AG04450 (cell line): ENCODE measurements at regions not wholly inside any gene's neighbourhood (a gene's known extent, or its start where the extent isn't known, plus 50 kb on each side); places are given as distances from the start of the nearest gene placed in this dataset.

ENCODE experiments used
- CTCF ChIA-PET: fragments of 300-600, 350-600 bp; formaldehyde crosslinking; extraction: SDS; loops from one replicate; lab custom pipeline; 2022; ENCODE audit warnings: antibody characterized with exemption, inconsistent platforms; lab: Charles Lee
- POLR2A ChIA-PET: fragments of 350-600 bp; formaldehyde crosslinking; extraction: SDS; loops from one replicate; lab custom pipeline; 2021; ENCODE audit warnings: antibody characterized with exemption, inconsistent platforms; lab: Yijun Ruan, JAX
- DNase-seq: peaks from one replicate; pipeline ENCODE4 v3.0.0-alpha.2; 2011; ENCODE audit warnings: low read depth, low spot score
- H3K27ac ChIP-seq: one replicate; pipeline ENCODE4 v1.5.1; 2012; ENCODE audit warnings: low read depth, low read length, control low read depth
- H3K27me3 ChIP-seq: one replicate; pipeline ENCODE4 v1.6.0; 2012; ENCODE audit warnings: low read length; ENCODE audit not compliant: control insufficient read depth, insufficient read depth
- H3K4me3 ChIP-seq: 2 replicates; pipeline ENCODE4 v1.5.1; 2011; ENCODE audit warnings: mild to moderate bottlenecking, low read depth, low read length, control low read depth
- H3K9me3 ChIP-seq: 2 replicates; pipeline ENCODE4 v1.5.1; 2012; ENCODE audit warnings: low read length; ENCODE audit not compliant: control insufficient read depth, insufficient read depth
- CTCF ChIP-seq: IDR thresholded peaks from 2 replicates; pipeline ENCODE4 v1.5.1; 2011; ENCODE audit warnings: low read depth, low read length, control low read depth, inconsistent platforms

GRCh38 chr7:156141941-156142340 lies 329.7 kb upstream of the SHH start:
- POLR2A ChIA-PET: no interaction called here
- DNase-seq: no peak
- CTCF ChIA-PET: no interaction called here
- Histone ChIP-seq H3K4me3 (no peak overlapping the region), H3K9me3 (peaks cover 35% of the 10 kb centered on the region), H3K27me3 (no peaks in the 10 kb centered on the region), H3K27ac (no peak overlapping the region)
- TF ChIP-seq CTCF: no peak

- no peak overlapping the region for H3K27ac ChIP-seq
- H3K9me3 ChIP-seq: peaks cover 34% of the 10 kb centered on the region
- no peak overlapping the region for H3K4me3 ChIP-seq
- ChIA-PET POLR2A (no interaction called here), CTCF (no interaction called here)
- no peaks in the 10 kb centered on the region for H3K27me3 ChIP-seq
- TF ChIP-seq CTCF: no peak
- no peak for DNase-seq
Measured at GRCh38 chr7:156140896-156141295, 328.6 kb upstream of the SHH start.

- H3K4me3 ChIP-seq: no peak overlapping the region
- CTCF ChIA-PET: no interaction called here
- POLR2A ChIA-PET: no interaction called here
- no peak for TF ChIP-seq CTCF
- H3K27ac ChIP-seq: no peak overlapping the region
- peaks cover 34% of the 10 kb centered on the region for H3K9me3 ChIP-seq
- DNase-seq: no peak
- no peaks in the 10 kb centered on the region for H3K27me3 ChIP-seq
Measured at GRCh38 chr7:156140447-156140846, 328.2 kb upstream of the SHH start.

- no peak for TF ChIP-seq CTCF
- CTCF ChIA-PET: no interaction called here
- Histone ChIP-seq H3K9me3 (peaks cover 34% of the 10 kb centered on the region), H3K4me3 (no peak overlapping the region), H3K27ac (no peak overlapping the region), H3K27me3 (no peaks in the 10 kb centered on the region)
- no peak for DNase-seq
- POLR2A ChIA-PET: no interaction called here
Measured at GRCh38 chr7:156139633-156140032, 327.4 kb upstream of the SHH start.

- H3K27ac ChIP-seq: no peak overlapping the region
- POLR2A ChIA-PET: no interaction called here
- H3K9me3 ChIP-seq: peaks cover 31% of the 10 kb centered on the region
- no peak overlapping the region for H3K4me3 ChIP-seq
- H3K27me3 ChIP-seq: no peaks in the 10 kb centered on the region
- DNase-seq: no peak
- CTCF ChIA-PET: no interaction called here
- no peak for TF ChIP-seq CTCF
Measured at GRCh38 chr7:156139112-156139511, 326.8 kb upstream of the SHH start.
